ENCODE measurements at regions not wholly inside any gene's neighbourhood (a gene's known extent, or its start where the extent isn't known, plus 50 kb on each side); places are given as distances from the start of the nearest gene placed in this dataset.

GRCh38 chr6:166001359-166001758, 166.3 kb downstream of the TBXT start:
- ATAC-seq (no peak), DNase-seq (no peak)
- intact Hi-C loops (cut with DNase I) = no loop called here

GRCh38 chr6:165999279-165999678, 168.4 kb downstream of the TBXT start:
- intact Hi-C loops (cut with DNase I) = no loop called here
- DNase-seq = no peak
- ATAC-seq = no peak

GRCh38 chr6:165998072-165998471, 169.6 kb downstream of the TBXT start:
- ATAC-seq = no peak
- no peak for DNase-seq
- intact Hi-C loops (cut with DNase I) = no loop called here

- ATAC-seq (no peak), DNase-seq (no peak)
- intact Hi-C loops (cut with DNase I) = no loop called here
These were observed 176.3 kb downstream of the TBXT start for GRCh38 chr6:165991341-165991740.

GRCh38 chr6:165990216-165990615, 177.4 kb downstream of the TBXT start:
- intact Hi-C loops (cut with DNase I) = no loop called here
- DNase-seq = no peak
- no peak for ATAC-seq

- peak; percentile 36 for DNase-seq
- intact Hi-C loops (cut with DNase I) = loop anchor here in 1 of 2 donors (1.0 to 10.0 kb wide), 2 partner anchors 17 to 94 kb away; no protein-coding TSS in a partner anchor
- ATAC-seq = peak; percentile 11 to 33
These were observed 178.7 kb downstream of the TBXT start for GRCh38 chr6:165988757-165989456.

GRCh38 chr6:165988302-165988756, 179.3 kb downstream of the TBXT start:
- intact Hi-C loops (cut with DNase I) = loop anchor here in 1 of 2 donors (1.0 to 10.0 kb wide), 2 partner anchors 18 to 94 kb away; no protein-coding TSS in a partner anchor
- ATAC-seq (no peak), DNase-seq (no peak)

GRCh38 chr6:165987483-165988301, 180.0 kb downstream of the TBXT start:
- ATAC-seq (peak; percentile 88 to 90), DNase-seq (peak; percentile 90)
- intact Hi-C loops (cut with DNase I) = loop anchor here in 1 of 2 donors (1.0 to 10.0 kb wide), 2 partner anchors 19 to 93 kb away; no protein-coding TSS in a partner anchor

- DNase-seq (peak; percentile 33), ATAC-seq (peak in 1 of 2 donors; percentile 25)
- intact Hi-C loops (cut with DNase I) = loop anchor here in 1 of 2 donors (10.0 kb wide), 1 partner anchor 92 kb away; no protein-coding TSS in a partner anchor
These were observed 180.7 kb downstream of the TBXT start for GRCh38 chr6:165986914-165987482.

- intact Hi-C loops (cut with DNase I) = loop anchor here in 1 of 2 donors (10.0 kb wide), 1 partner anchor 92 kb away; no protein-coding TSS in a partner anchor
- no peak for ATAC-seq
- DNase-seq = no peak
These were observed 181.2 kb downstream of the TBXT start for GRCh38 chr6:165986311-165986913.

GRCh38 chr6:165985806-165986299, 181.8 kb downstream of the TBXT start:
- ATAC-seq (no peak), DNase-seq (no peak)
- intact Hi-C loops (cut with DNase I) = loop anchor here in 1 of 2 donors (10.0 kb wide), 1 partner anchor 91 kb away; no protein-coding TSS in a partner anchor

- intact Hi-C loops (cut with DNase I) = loop anchor here in 1 of 2 donors (10.0 kb wide), 1 partner anchor 91 kb away; no protein-coding TSS in a partner anchor
These were observed 182.3 kb downstream of the TBXT start for GRCh38 chr6:165985281-165985805.

GRCh38 chr6:165984729-165985275, 182.8 kb downstream of the TBXT start:
- intact Hi-C loops (cut with DNase I) = loop anchor here in 1 of 2 donors (10.0 kb wide), 1 partner anchor 90 kb away; no protein-coding TSS in a partner anchor
- ATAC-seq (no peak), DNase-seq (no peak)

More at GRCh38 chr6:165985281-165985805, 182.3 kb downstream of the TBXT start:
- DNase-seq = no peak
- ATAC-seq = no peak

- DNase-seq = no peak
- intact Hi-C loops (cut with DNase I) = loop anchor here in 1 of 2 donors (10.0 kb wide), 1 partner anchor 89 kb away; no protein-coding TSS in a partner anchor
These were observed 184.3 kb downstream of the TBXT start for GRCh38 chr6:165983112-165984072.

GRCh38 chr6:165978476-165978875, 189.2 kb downstream of the TBXT start:
- DNase-seq = no peak
- intact Hi-C loops (cut with DNase I) = no loop called here
- no peak for ATAC-seq

More at GRCh38 chr6:165983112-165984072, 184.3 kb downstream of the TBXT start:
- no peak for ATAC-seq

GRCh38 chr6:165976684-165977083, 191.0 kb downstream of the TBXT start:
- intact Hi-C loops (cut with DNase I) = no loop called here
- peak; percentile 30 to 36 for ATAC-seq
- DNase-seq = no peak

- DNase-seq = no peak
- intact Hi-C loops (cut with DNase I) = no loop called here
- ATAC-seq = no peak
These were observed 192.8 kb downstream of the TBXT start for GRCh38 chr6:165974817-165975216.

Measured in left cardiac atrium (tissue), 4 donors.